ENCODE measurements at regions not wholly inside any gene's neighbourhood (a gene's known extent, or its start where the extent isn't known, plus 50 kb on each side); places are given as distances from the start of the nearest gene placed in this dataset.

DNA sequence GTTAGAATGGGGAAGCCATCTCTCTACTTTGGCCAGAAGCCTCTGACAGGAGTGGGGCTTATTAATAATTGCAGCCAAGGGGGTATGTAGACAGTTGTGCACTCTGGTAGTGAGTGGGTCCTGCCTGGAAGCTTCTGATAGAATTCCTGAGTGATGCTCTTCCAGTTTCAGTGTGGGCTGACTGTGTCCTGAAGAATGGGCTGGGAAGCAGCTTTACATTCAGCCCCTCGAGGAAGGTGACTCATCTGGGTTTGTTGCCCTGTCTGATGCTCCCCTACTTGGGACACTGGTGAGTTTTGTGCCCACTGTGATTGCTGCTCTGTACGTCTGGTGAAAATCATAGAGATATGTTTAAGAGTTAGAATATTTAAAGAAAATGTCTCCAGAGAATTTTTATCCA, 444.7 kb upstream of the RBMS3 start:
- no peak overlapping the region for H3K4me3 ChIP-seq (ENCODE audit: low read depth, low read length)
- no peak for DNase-seq (ENCODE audit: low read depth)
- TF ChIP-seq, protein P1, sequence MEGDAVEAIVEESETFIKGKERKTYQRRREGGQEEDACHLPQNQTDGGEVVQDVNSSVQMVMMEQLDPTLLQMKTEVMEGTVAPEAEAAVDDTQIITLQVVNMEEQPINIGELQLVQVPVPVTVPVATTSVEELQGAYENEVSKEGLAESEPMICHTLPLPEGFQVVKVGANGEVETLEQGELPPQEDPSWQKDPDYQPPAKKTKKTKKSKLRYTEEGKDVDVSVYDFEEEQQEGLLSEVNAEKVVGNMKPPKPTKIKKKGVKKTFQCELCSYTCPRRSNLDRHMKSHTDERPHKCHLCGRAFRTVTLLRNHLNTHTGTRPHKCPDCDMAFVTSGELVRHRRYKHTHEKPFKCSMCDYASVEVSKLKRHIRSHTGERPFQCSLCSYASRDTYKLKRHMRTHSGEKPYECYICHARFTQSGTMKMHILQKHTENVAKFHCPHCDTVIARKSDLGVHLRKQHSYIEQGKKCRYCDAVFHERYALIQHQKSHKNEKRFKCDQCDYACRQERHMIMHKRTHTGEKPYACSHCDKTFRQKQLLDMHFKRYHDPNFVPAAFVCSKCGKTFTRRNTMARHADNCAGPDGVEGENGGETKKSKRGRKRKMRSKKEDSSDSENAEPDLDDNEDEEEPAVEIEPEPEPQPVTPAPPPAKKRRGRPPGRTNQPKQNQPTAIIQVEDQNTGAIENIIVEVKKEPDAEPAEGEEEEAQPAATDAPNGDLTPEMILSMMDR (conservative IDR thresholded peaks at IDR 0.05; ENCODE audit: low read depth, low read length): no peak

DNA sequence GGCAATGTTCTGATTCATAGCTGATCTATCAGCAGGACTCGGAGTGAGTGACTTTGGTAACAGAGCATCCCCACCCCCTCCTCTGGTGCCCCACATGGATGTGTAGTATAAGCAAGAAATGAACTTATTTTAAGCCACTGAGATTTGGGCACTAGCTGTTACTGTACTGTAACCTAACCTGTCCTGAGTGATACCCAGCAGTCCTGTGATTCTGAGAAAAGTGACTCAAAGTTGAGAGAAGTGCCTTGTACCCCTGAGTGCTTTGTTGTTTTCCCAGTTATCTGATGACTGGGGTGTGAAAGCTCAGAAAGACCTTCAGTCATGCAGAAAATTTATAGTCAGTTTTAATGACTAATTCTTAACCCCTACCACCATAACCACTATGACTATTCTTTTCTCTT, 439.9 kb upstream of the RBMS3 start:
- no peak overlapping the region for H3K4me3 ChIP-seq (ENCODE audit: low read depth, low read length)
- TF ChIP-seq, protein P1 (conservative IDR thresholded peaks at IDR 0.05; ENCODE audit: low read depth, low read length): no peak
- peak; percentile 80 for DNase-seq (ENCODE audit: low read depth)

DNA sequence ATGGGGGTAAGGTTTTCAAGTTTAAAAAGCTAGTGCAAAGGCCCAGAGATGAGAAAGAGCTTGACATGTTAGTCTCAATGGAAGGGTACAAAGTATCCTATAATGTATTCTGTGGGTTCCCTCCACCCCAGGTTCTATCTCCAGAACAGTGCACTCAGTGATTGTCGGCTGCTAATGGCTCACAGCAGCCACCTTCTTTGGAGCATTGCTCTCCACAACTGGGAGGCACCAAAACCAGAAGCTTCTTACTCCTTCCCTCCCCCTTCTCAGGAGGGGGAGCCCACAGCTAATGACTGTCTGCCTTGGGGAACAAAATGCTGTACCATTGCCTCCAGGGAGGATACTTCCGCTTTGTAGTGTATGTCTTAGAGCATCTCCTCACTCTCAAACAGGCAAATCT, 439.4 kb upstream of the RBMS3 start:
- H3K4me3 ChIP-seq (ENCODE audit: low read depth, low read length): no peak overlapping the region
- DNase-seq (ENCODE audit: low read depth): no peak
- TF ChIP-seq, protein P1 (conservative IDR thresholded peaks at IDR 0.05; ENCODE audit: low read depth, low read length): no peak

DNA sequence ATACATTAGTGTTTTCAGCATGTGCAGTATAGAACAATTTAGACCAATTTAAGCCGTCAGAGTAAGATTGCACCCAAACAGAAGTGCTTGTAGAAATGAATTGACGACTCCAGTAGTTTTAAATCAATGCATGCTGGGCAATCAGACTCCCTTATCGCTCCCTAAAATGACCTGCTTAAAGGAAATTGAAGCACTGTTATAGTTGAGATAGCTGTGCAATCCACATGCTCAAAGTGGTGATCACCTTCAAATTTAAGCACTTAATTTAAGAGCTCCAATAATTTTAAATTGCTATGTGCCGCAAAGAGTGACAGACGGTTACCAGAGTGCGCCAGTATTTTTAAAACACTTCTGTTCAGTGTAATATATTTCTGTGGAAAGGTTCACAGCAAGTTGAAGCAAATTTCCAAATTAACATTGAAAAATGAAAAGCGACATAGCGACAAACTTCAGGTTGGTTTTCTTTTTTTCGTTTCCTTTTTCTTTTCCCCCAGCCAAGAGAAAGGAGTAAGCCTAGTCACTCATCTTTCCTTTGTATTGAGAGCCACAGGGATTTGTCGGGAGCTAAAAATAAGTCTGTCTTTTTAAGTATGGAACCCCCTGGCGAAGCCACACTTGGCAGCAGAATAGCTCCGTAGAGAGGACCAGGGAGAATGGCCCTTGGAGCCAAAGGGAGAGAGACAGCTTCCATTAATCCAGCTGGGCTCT, 436.4 kb upstream of the RBMS3 start:
- no peak for DNase-seq (ENCODE audit: low read depth)
- no peak overlapping the region for H3K4me3 ChIP-seq (ENCODE audit: low read depth, low read length)
- TF ChIP-seq, protein P1 (conservative IDR thresholded peaks at IDR 0.05; ENCODE audit: low read depth, low read length): no peak

DNA sequence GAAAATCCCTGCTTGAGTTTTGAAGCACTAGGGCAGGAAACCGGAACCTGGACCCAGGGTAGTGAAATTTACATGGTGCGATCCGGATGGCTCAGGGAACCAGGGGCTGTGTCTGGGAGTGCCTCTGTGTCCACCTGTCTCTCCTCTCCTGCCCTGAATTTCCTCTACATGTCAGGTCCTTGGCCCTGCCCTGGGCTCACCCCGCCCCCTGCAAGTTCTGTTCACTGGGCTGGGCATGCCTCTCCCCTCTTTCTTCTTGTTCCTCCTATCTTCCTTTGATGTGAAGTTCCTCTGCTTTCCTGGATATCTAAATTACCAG, 435.9 kb upstream of the RBMS3 start:
- no peak overlapping the region for H3K4me3 ChIP-seq (ENCODE audit: low read depth, low read length)
- TF ChIP-seq, protein P1 (conservative IDR thresholded peaks at IDR 0.05; ENCODE audit: low read depth, low read length): no peak
- DNase-seq (ENCODE audit: low read depth): no peak

DNA sequence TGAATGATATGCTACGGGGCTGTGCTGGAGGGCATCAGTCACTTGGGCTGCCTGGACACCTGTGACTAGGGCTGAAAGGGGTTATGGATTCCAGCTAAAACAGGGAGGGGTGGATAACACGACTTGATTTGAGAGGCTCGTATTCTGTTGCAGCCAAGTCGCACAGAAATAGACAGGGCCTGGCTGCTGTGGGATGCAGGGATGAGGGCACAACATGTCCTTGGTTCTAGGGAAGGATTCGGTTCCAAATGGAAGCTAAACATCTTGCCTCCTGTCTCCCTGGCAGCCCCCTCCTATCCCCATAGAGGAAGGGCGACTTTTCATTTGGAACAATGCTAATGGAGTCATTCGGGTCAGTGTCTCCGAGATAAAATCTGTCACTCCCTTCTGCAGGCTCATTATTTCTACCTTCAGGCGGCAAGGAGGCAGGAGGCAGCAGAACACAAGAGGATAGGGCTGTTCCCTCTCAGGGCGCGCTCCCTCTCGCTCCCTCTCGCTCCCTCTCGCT, 433.8 kb upstream of the RBMS3 start:
- TF ChIP-seq, protein P1 (conservative IDR thresholded peaks at IDR 0.05; ENCODE audit: low read depth, low read length): no peak
- H3K4me3 ChIP-seq (ENCODE audit: low read depth, low read length): no peak overlapping the region
- no peak for DNase-seq (ENCODE audit: low read depth)

DNA sequence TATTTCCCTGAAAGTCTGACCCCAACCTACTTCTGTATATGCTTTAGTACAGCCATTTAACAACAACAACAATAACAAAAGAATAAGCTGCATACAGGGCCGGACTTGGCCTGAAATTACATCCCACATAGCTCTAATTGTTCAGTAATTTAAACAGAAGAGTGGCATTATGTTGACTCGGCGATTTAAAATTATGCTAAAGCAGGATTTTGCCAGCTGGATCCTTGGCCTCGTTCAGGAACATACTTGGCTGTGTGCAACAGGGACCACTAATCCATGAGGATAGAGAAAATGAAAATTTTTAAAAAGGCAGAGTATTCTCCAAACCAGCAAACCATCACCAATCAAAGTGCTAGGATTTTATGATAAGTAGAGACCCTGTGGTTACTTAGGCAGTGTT, 433.1 kb upstream of the RBMS3 start:
- no peak overlapping the region for H3K4me3 ChIP-seq (ENCODE audit: low read depth, low read length)
- DNase-seq (ENCODE audit: low read depth): no peak
- TF ChIP-seq, protein P1 (conservative IDR thresholded peaks at IDR 0.05; ENCODE audit: low read depth, low read length): no peak

Measured in epithelial cell of proximal tubule (primary cell).